Thyroid gland (tissue), 4 donors: ENCODE measurements at regions not wholly inside any gene's neighbourhood (a gene's known extent, or its start where the extent isn't known, plus 50 kb on each side); places are given as distances from the start of the nearest gene placed in this dataset.

Experiments
- CTCF ChIP-seq, 6 experiments: fragments of 200-600 bp in 3 of 6; fragments of 450-650 bp in 3 of 6; sonication (generic) in 3 of 6; IDR thresholded peaks; one replicate each; pipeline ENCODE4 v1.5.1; 2016 to 2019; ENCODE audit warnings: antibody characterized with exemption in 6 of 6, mild to moderate bottlenecking in 2 of 6, inconsistent platforms in 1 of 6, moderate library complexity in 1 of 6
- POLR2A ChIP-seq, 2 donors: fragments of 450-650 bp; IDR thresholded peaks; one replicate each; pipeline ENCODE4 v1.6.1; 2017; ENCODE audit warnings: antibody characterized with exemption in 2 of 2, mild to moderate bottlenecking in 2 of 2, moderate library complexity in 1 of 2

GRCh38 chr7:91474074-91474473 lies 209.8 kb downstream of the FZD1 start:
- TF ChIP-seq CTCF (IDR thresholded peaks at IDR 0.05) (no peak), POLR2A (IDR thresholded peaks at IDR 0.05) (no peak)
